ENCODE measurements at regions not wholly inside any gene's neighbourhood (a gene's known extent, or its start where the extent isn't known, plus 50 kb on each side); places are given as distances from the start of the nearest gene placed in this dataset.

DNA sequence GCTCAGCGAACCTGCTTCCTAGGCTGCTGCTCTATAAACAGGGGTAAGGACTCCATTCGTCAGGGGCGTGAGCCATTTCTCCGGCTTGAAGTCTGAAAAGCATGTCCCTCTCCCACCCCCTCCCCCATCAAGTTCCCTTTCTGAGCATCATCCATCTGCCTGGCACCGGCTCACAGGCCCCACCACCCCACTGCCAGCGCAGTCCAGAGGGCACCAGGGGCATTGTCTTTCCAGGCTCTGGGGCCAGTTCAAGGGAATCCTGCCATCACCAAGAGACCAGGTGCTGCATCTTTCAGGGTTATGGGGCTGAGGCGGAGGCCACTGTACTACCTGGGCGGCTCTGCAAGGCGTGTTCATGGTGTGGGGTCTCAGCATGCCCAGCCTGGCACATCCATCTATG, 64.7 kb upstream of the EDAR start (continued):
- no peak for TF ChIP-seq PHF20 (IDR thresholded peaks at IDR 0.05; ENCODE audit: partially characterized antibody)
- no peak for TF ChIP-seq ZNF395 (CRISPR knock-in tag; IDR thresholded peaks at IDR 0.05)
- TF ChIP-seq, protein P1, sequence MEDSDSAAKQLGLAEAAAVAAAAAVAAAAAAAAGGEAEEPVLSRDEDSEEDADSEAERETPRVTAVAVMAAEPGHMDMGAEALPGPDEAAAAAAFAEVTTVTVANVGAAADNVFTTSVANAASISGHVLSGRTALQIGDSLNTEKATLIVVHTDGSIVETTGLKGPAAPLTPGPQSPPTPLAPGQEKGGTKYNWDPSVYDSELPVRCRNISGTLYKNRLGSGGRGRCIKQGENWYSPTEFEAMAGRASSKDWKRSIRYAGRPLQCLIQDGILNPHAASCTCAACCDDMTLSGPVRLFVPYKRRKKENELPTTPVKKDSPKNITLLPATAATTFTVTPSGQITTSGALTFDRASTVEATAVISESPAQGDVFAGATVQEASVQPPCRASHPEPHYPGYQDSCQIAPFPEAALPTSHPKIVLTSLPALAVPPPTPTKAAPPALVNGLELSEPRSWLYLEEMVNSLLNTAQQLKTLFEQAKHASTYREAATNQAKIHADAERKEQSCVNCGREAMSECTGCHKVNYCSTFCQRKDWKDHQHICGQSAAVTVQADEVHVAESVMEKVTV (CRISPR knock-in tag; IDR thresholded peaks at IDR 0.05), result no peak
- no peak for TF ChIP-seq RAD51 (IDR thresholded peaks at IDR 0.05; ENCODE audit: borderline replicate concordance, low read depth)
- no peak for TF ChIP-seq TCFL5 (CRISPR knock-in tag; conservative IDR thresholded peaks at IDR 0.05)
- no peak for TF ChIP-seq TSC22D4 (tag; IDR thresholded peaks at IDR 0.05)
- TF ChIP-seq KAT8 (IDR thresholded peaks at IDR 0.05; ENCODE audit: low read depth), result no peak
- no peak for TF ChIP-seq PURB (CRISPR knock-in tag; IDR thresholded peaks at IDR 0.05; ENCODE audit: low read depth)

GRCh38 chr2:109052922-109053321, 63.9 kb upstream of the EDAR start:
- in situ Hi-C loops (cut with MboI), result no loop called here
- H3K27me3 ChIP-seq (ENCODE audit: control insufficient read depth in 2 of 2, insufficient read depth in 2 of 2, low read length in 2 of 2), result peaks cover 13 to 30% of the 10 kb centered on the region in 2 experiments; a peak in 4 of 5 replicates
- TF ChIP-seq CTCF (IDR thresholded peaks at IDR 0.05 in 2 of 3, conservative IDR thresholded peaks at IDR 0.05 in 1 of 3; ENCODE audit: insufficient read depth in 2 of 3, low read depth in 1 of 3, low read length in 3 of 3) (peak in 1 of 3 experiments; percentile 15; a peak in 1 of 6 replicates), DPF2 (IDR thresholded peaks at IDR 0.05) (no peak), ZNF77 (CRISPR knock-in tag; IDR thresholded peaks at IDR 0.05) (no peak)
- H3K4me2 ChIP-seq (ENCODE audit: insufficient read depth, low read length), result no peak overlapping the region
- H3K4me1 ChIP-seq (replicated peaks in 1 of 2; ENCODE audit: control insufficient read depth in 2 of 2, insufficient read depth in 2 of 2, low read length in 2 of 2), result no peaks in the 10 kb centered on the region
- no peak overlapping the region for H3K27ac ChIP-seq (ENCODE audit: extremely low read depth, low read depth, low read length)
- no peaks in the 10 kb centered on the region for H3K9me1 ChIP-seq (ENCODE audit: control insufficient read depth, insufficient read depth, low read length)
- H2AFZ ChIP-seq (ENCODE audit: low read depth, low read length), result no peak overlapping the region
- no peaks in the 10 kb centered on the region for H3K36me3 ChIP-seq (ENCODE audit: control insufficient read depth, insufficient read depth, low read length)
- H3K9ac ChIP-seq (ENCODE audit: insufficient read depth in 1 of 2, low read depth in 2 of 2, low read length in 2 of 2), result no peak overlapping the region
- no peaks in the 10 kb centered on the region for H4K20me1 ChIP-seq (replicated peaks; ENCODE audit: control insufficient read depth, insufficient read depth, low read length)
- POLR2A ChIA-PET, result no interaction called here
- no peak for DNase-seq (ENCODE audit: extremely low read depth in 1 of 4, low spot score in 3 of 4)
- no TSS peak for BruUV-seq (replicated peaks)
- WGBS (ENCODE audit: insufficient coverage, low coverage, missing lambda C conversion rate), result 0% methylated on average over 5 of the region's 6 CpGs
- FAIRE-seq, result no peak
- no peak overlapping the region for H3K4me3 ChIP-seq
- no peaks in the 10 kb centered on the region for H3K9me3 ChIP-seq (replicated peaks; ENCODE audit: control insufficient read depth, insufficient read depth, low read depth, low read length)
- H3K79me2 ChIP-seq (ENCODE audit: control insufficient read depth, insufficient read depth, low read length), result no peaks in the 10 kb centered on the region
- intact Hi-C loops (cut with micrococcal nuclease), result no loop called here
- CTCF ChIA-PET (ENCODE audit: low intra/inter-chr PET ratio), result no interaction called here
- no peak for ATAC-seq
